SK-N-SH (cell line): ENCODE measurements at regions not wholly inside any gene's neighbourhood (a gene's known extent, or its start where the extent isn't known, plus 50 kb on each side); places are given as distances from the start of the nearest gene placed in this dataset.

Source experiments
- EP300 ChIP-seq, 2 experiments: IDR thresholded peaks; 2 replicates each; pipeline versions ENCODE4 v1.4.0 to v1.6.1; 2012; ENCODE audit warnings: borderline replicate concordance in 1 of 2, low read depth in 1 of 2, low read length in 1 of 2
- FOXM1 ChIP-seq: IDR thresholded peaks from 2 replicates; pipeline ENCODE4 v1.4.0; 2012; ENCODE audit warnings: low read depth, mild to moderate bottlenecking
- GATA2 ChIP-seq: sonication (generic); formaldehyde crosslinking; IDR thresholded peaks from 2 replicates; pipeline ENCODE4 v1.5.0; 2020; ENCODE audit warnings: mild to moderate bottlenecking, missing genetic modification reagents
- MEF2A ChIP-seq: IDR thresholded peaks from 2 replicates; pipeline ENCODE4 v1.4.0; 2012; ENCODE audit warnings: low read depth, borderline replicate concordance
- POLR2AphosphoS5 ChIP-seq: IDR thresholded peaks from 2 replicates; pipeline ENCODE4 v1.6.1; 2012; ENCODE audit warnings: low read depth, low read length
- RAD21 ChIP-seq: IDR thresholded peaks from 2 replicates; pipeline ENCODE4 v1.6.1; 2012; ENCODE audit warnings: mild to moderate bottlenecking, low read length
- RFX5 ChIP-seq: IDR thresholded peaks from 2 replicates; pipeline ENCODE4 v1.6.1; 2012; ENCODE audit warnings: mild to moderate bottlenecking, improper control_type of control experiment, low read length
- TF ChIP-seq, protein P1 (sequence below): fragments of 200-600 bp; sonication (generic); IDR thresholded peaks from 2 replicates; pipeline ENCODE4 v1.6.1; 2017; ENCODE audit warnings: antibody characterized with exemption, mild to moderate bottlenecking, moderate library complexity
- TF ChIP-seq, protein P2 (sequence below): IDR thresholded peaks from 2 replicates; pipeline ENCODE4 v1.4.0; 2012; ENCODE audit warnings: low read depth
- TF ChIP-seq, protein P3 (sequence below): IDR thresholded peaks from 2 replicates; pipeline ENCODE4 v1.4.0; 2012; ENCODE audit warnings: low read depth, borderline replicate concordance

DNA sequence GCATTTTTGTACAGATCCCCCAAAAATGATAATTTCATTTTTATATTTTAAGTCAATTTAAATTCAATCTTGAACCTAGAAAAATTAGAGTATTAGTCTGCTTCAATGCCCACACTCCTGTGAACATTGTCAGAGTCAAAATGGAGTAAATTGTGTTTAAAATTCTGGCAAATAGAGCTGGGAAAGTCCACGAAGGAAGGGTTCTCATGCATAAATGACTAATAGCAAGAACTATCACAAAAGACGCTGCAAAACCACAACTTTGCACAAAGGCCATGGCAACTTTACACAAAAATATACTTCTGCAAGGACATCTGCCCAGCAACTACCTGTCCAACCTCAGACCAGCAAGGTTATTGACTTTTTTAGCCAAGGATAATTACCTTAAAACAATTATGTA lies 203.2 kb upstream of the SMLR1 start:
- TF ChIP-seq, protein P1, sequence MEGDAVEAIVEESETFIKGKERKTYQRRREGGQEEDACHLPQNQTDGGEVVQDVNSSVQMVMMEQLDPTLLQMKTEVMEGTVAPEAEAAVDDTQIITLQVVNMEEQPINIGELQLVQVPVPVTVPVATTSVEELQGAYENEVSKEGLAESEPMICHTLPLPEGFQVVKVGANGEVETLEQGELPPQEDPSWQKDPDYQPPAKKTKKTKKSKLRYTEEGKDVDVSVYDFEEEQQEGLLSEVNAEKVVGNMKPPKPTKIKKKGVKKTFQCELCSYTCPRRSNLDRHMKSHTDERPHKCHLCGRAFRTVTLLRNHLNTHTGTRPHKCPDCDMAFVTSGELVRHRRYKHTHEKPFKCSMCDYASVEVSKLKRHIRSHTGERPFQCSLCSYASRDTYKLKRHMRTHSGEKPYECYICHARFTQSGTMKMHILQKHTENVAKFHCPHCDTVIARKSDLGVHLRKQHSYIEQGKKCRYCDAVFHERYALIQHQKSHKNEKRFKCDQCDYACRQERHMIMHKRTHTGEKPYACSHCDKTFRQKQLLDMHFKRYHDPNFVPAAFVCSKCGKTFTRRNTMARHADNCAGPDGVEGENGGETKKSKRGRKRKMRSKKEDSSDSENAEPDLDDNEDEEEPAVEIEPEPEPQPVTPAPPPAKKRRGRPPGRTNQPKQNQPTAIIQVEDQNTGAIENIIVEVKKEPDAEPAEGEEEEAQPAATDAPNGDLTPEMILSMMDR, result no peak
- TF ChIP-seq RAD21 (no peak), POLR2AphosphoS5 (no peak), RFX5 (no peak), MEF2A (no peak), FOXM1 (no peak), EP300 (IDR thresholded peaks at IDR 0.05; ENCODE audit: borderline replicate concordance in 1 of 2, low read depth in 1 of 2, low read length in 1 of 2) (no peak), GATA2 (no peak)
- TF ChIP-seq, protein P2, sequence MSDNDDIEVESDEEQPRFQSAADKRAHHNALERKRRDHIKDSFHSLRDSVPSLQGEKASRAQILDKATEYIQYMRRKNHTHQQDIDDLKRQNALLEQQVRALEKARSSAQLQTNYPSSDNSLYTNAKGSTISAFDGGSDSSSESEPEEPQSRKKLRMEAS, result no peak
- TF ChIP-seq, protein P3, sequence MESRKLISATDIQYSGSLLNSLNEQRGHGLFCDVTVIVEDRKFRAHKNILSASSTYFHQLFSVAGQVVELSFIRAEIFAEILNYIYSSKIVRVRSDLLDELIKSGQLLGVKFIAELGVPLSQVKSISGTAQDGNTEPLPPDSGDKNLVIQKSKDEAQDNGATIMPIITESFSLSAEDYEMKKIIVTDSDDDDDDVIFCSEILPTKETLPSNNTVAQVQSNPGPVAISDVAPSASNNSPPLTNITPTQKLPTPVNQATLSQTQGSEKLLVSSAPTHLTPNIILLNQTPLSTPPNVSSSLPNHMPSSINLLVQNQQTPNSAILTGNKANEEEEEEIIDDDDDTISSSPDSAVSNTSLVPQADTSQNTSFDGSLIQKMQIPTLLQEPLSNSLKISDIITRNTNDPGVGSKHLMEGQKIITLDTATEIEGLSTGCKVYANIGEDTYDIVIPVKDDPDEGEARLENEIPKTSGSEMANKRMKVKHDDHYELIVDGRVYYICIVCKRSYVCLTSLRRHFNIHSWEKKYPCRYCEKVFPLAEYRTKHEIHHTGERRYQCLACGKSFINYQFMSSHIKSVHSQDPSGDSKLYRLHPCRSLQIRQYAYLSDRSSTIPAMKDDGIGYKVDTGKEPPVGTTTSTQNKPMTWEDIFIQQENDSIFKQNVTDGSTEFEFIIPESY, result no peak
